ENCODE measurements at regions not wholly inside any gene's neighbourhood (a gene's known extent, or its start where the extent isn't known, plus 50 kb on each side); places are given as distances from the start of the nearest gene placed in this dataset.
A peak's percentile ranks its signal among the peaks of the same experiment; 100 is the strongest.
"Not testable (repeated sequence)": the region's sequence is repeated elsewhere in the genome, so short reads cannot be mapped to it uniquely, and the experiment has no call there.

- H3K4me3 ChIP-seq; intact Hi-C loops (cut with DNase I); H3K27ac ChIP-seq; ATAC-seq; DNase-seq; H3K4me1 ChIP-seq; H3K27me3 ChIP-seq; H3K36me3 ChIP-seq: not testable (repeated sequence)
- 59 to 85% (median 75%) methylated on average over 2 of the region's 2 CpGs for WGBS, 4 donors
- H3K9me3 ChIP-seq = peaks cover 0 to 39% (median 13%) of the 10 kb centered on the region in 12 donors
These were observed 706.9 kb upstream of the ZNF722 start for GRCh38 chr7:63291758-63292157.

GRCh38 chr7:63317595-63317994 lies 681.1 kb upstream of the ZNF722 start:
- peak in 3 of 5 donors; percentile 2 to 11 (median 7) for DNase-seq
- H3K27me3 ChIP-seq; H3K27ac ChIP-seq; H3K4me1 ChIP-seq; intact Hi-C loops (cut with DNase I); H3K9me3 ChIP-seq; H3K36me3 ChIP-seq; H3K4me3 ChIP-seq: not testable (repeated sequence)
- 92 to 94% methylated on average over 7 to 8 of the region's 13 CpGs; no CpG with 5 or more reads in 2 of the 4 donors for WGBS, 4 donors
- peak in 1 of 4 donors; percentile 46 for ATAC-seq

- H3K27me3 ChIP-seq; H3K4me3 ChIP-seq; H3K4me1 ChIP-seq; intact Hi-C loops (cut with DNase I); H3K36me3 ChIP-seq; H3K9me3 ChIP-seq; H3K27ac ChIP-seq: not testable (repeated sequence)
- DNase-seq (peak in 2 of 5 donors; percentile 9 to 40), ATAC-seq (peak in 1 of 4 donors; percentile 46)
- WGBS, 4 donors = 71 to 93% (median 81%) methylated on average over 14 to 18 of the region's 31 CpGs
These were observed 649.8 kb upstream of the ZNF722 start for GRCh38 chr7:63348755-63349408.

GRCh38 chr7:63376873-63377272 lies 621.8 kb upstream of the ZNF722 start:
- Histone ChIP-seq H3K27me3 (no peaks in the 10 kb centered on the region), H3K27ac (no peak overlapping the region), H3K9me3 (peaks cover 0 to 45% (median 0%) of the 10 kb centered on the region in 12 donors), H3K36me3 (no peaks in the 10 kb centered on the region), H3K4me3 (no peak overlapping the region), H3K4me1 (no peaks in the 10 kb centered on the region)
- DNase-seq (no peak), ATAC-seq (no peak)
- intact Hi-C loops (cut with DNase I) = no loop called here
- no peak for TF ChIP-seq CTCF (IDR thresholded peaks at IDR 0.05)
- TF ChIP-seq POLR2A (IDR thresholded peaks at IDR 0.05) = no peak
- 11 to 41% (median 25%) methylated on average over 2 of the region's 2 CpGs for WGBS, 4 donors

GRCh38 chr7:63394139-63394538 lies 604.5 kb upstream of the ZNF722 start:
- H3K4me1 ChIP-seq; H3K27ac ChIP-seq; H3K27me3 ChIP-seq; DNase-seq; H3K36me3 ChIP-seq; intact Hi-C loops (cut with DNase I); H3K9me3 ChIP-seq; H3K4me3 ChIP-seq; ATAC-seq: not testable (repeated sequence)
- WGBS, 4 donors = no CpG with 5 or more reads among the region's 25 CpGs

- DNase-seq = peak in 2 of 5 donors; percentile 3 to 14
- WGBS, 4 donors = 69 to 81% methylated on average over 5 of the region's 8 CpGs; no CpG with 5 or more reads in 2 of the 4 donors
- ATAC-seq; H3K4me1 ChIP-seq; intact Hi-C loops (cut with DNase I); H3K36me3 ChIP-seq; H3K9me3 ChIP-seq; H3K27me3 ChIP-seq; H3K27ac ChIP-seq; H3K4me3 ChIP-seq: not testable (repeated sequence)
These were observed 590.8 kb upstream of the ZNF722 start for GRCh38 chr7:63407881-63408280.

All from heart left ventricle (tissue), 16 donors.